Kasumi-1 (cell line): ENCODE measurements at regions not wholly inside any gene's neighbourhood (a gene's known extent, or its start where the extent isn't known, plus 50 kb on each side); places are given as distances from the start of the nearest gene placed in this dataset.

ENCODE experiments used
- DNase-seq, 2 experiments: peaks; one replicate each; lab custom pipeline; 2025; lab: John Stamatoyannopoulos, UW

GRCh38 chr2:129764376-129765325 lies 214.8 kb upstream of the RAB6C start:
- DNase-seq = no peak

DNA sequence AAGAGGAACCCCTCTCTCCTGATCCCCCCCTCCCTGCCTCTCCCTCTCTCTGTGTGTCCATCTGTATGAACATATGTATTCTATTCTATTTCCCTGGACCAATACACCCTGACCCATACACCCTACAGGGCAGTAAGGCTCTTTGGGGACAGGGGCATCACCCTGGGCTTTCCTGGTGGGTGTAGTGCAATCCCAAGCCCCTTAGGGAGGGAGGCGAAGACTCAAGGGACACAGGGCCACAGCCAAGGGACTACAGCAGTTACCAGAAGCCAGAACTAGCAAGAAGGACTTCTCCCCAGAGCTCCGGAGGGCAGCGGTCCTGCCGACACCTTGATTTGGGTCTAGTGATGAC lies 214.2 kb upstream of the RAB6C start:
- DNase-seq = no peak

DNA sequence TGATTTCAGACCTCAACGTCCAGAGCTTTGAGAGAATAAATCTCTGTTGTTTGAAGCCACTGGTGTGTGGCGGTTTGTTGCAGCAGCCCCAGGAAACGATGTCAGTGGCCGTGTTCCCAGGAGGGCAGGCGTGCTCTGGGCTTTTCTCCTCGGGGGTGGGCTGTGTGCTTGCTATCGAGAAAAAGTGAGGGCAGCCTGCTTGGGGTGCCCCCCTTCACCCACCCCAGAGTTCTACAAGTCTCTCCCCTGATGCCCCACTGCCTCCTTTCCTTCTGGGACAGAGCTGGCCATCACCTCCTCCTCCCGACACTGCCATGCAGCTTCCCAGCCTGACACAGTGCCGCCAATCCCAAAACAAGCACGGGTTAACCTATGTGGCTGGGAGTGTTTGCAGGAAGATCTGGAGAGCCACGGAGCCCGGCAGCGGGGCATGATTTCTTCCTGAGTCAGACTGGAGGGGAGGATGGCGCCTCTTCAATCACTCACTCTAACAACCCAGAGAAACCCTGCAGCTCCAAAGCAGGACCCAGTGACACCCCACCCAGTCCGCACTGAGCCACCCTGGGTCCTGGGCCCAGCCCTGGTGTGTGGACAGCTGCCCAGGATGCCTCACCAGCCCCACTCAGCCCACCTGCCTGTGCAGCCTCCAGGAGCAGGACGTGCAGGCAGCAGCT lies 213.7 kb upstream of the RAB6C start:
- DNase-seq = no peak

- no peak for DNase-seq
Measured at GRCh38 chr2:129766374-129766993, 213.0 kb upstream of the RAB6C start.

- no peak for DNase-seq
Measured at GRCh38 chr2:129767346-129768035, 212.0 kb upstream of the RAB6C start.

- no peak for DNase-seq
Measured at GRCh38 chr2:129768036-129768386, 211.5 kb upstream of the RAB6C start.

DNA sequence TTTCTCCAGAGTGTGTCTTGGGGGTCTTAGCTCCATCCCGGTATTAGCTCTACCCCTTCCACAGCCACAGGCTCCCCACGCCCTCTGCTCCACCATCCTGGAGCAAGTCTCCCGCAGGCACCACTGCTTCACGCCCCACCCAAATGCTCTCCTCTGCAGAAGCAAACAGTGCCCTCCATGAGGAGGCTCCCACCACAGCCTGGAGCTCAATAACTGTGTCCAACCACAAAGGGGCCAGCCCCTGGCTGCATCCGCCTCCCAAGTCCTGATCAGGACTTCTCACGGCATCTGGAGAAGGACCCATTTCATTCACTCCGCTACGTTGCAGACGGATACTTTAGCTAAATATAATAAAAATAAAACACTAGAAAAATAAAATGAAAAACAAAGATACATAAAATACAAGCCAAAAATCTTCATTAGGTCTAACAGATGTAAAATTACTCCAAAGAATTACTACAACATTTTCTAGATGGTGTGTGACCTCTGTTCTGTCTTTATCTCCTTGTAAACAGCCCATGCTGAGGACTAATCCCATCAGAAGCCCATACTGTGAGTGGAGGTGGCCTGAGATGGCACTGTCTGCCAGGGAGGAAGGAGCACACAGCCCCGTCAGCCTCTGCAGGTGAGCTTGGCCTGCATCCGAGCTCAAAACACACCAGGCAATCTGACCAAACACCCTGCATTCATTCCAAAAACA lies 210.8 kb upstream of the RAB6C start:
- no peak for DNase-seq

GRCh38 chr2:129769185-129769991 lies 210.1 kb upstream of the RAB6C start:
- DNase-seq = no peak

GRCh38 chr2:129771418-129772189 lies 207.9 kb upstream of the RAB6C start:
- no peak for DNase-seq

DNA sequence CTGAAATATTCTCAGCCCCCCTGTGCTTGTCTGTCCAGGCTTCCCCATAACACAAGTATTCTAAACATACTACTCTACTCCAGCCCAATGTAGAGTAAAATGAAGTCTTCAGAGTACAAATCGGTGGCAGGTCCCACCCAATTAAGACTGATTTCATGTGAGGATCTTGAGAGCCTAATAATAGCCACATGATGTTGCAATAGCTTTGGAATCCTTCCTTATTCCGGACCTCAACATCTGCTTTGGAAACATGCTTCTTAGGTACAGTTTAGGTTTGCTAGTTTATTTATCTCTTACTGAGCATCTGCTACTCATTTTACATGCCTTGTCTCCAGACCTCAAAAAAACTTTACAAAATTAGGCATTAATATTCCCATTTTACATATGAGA lies 207.3 kb upstream of the RAB6C start:
- DNase-seq = no peak

DNA sequence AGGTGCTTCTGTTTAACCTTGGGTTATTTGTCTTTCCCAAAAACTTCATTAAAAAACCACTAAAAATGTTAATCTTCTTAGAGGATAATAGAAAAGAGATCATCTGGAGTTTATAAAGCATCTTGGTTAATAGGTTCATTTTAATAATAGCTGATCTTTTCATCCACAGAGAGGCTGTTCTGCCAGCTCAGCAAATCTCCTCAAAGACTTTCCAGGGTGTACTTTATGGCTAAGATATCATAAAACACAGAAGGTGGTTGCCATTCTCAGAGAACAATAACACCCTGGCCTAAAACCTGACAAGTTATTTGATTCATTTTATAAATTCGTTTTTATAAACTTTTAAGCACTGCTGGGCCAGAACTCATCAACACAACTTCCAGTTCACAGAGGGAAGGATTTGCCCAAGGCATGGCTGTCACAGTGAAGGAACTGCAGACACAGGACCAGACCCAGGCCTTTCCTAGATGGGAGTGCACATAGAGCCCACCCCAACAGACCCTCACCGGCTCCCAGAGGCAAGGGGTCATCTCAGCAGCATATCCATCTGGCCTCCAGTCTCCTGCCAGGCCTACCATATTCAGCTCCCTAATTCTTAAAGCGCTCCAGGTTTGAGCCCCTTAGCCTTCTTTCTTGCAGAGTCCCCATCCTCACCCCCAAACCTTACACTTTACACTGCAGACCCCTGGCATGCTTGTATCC lies 203.4 kb upstream of the RAB6C start:
- no peak for DNase-seq

DNA sequence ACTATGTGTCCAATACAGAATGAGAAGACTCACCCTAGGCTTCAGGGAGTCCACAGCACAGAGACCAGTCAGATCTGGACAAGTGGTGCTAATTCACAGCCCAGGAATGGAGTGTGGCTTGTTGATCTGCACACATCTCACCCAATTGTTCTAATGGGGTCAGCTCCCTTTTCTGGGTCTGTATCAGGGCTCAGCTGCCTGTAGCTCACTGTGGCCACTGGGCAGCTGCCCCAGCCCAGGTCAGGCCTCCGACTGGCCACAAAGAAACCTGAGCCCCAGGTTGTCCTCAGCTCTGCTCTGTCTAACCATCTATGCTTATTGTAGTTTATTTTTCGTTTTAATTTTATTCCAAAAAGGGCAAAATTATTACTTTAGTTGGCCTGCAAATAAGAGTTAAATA lies 202.3 kb upstream of the RAB6C start:
- DNase-seq = no peak

- DNase-seq = no peak
Measured at GRCh38 chr2:129777762-129778583, 201.5 kb upstream of the RAB6C start.

- DNase-seq = no peak
Measured at GRCh38 chr2:129778584-129778877, 200.9 kb upstream of the RAB6C start.

DNA sequence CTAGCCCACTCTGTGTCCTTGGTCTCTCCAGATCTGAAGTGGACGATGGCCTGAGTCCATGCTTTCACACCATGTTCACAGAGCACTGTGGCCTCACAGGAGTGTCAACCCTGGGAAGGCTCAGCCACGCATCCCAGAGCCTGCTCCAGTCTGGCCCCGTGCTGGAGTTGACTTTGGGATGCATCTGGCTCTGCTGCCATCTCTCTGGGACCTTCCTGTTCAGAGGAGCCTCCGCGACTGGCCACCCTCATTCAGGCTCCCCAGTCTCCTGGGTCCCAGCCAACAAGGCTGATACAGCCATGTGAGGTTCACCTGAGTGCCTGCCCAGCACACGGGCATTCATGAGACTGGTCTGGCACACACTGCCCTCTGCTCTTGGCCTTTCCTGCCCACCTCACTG lies 199.7 kb upstream of the RAB6C start:
- DNase-seq = no peak

DNA sequence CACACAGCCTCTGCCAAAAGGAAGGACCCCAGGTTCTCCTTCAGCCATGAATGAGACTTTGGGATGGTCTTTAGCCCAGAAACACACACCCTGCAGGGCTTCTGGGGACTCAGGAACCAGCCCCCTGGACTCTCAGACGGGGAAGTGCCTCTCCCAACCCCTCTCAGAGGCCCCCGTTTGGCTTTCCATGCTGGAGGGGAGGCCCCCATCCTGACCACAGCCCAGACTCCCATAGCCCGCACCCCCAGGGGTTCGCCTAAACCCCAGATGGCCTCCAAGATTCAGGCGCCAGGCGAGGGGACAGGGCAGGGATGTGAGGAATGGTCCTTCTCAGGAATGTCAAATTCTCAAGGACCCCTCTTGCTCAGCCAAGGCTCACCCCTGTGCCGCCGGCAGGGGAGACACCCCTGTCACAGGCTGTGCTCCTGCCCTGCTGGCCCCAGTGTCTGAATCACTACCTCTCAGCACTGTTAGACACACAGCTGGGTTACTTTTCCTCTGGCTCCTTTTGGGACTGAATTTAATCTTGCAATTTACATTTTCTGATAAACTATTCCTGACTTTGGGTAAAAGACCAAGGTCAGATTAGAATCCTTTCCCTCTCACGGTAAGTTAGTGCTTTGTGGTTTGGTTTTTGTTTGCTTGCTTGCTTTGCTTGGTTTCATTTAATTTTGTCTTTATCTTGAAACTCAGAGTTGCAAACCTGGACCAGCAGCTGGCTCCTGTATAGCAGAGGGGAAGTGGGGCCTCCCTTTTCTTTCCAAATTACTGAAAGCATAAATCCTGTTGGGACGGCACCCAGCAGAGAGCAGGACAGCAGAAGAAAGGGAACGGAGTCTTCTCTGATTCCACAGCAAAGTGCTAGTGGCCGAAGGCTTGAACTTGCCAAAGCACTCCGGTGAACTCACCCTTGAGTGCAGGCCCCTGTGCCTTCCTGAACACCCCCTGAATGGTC lies 198.9 kb upstream of the RAB6C start:
- no peak for DNase-seq

- no peak for DNase-seq
Measured at GRCh38 chr2:129781749-129782632, 197.5 kb upstream of the RAB6C start.
